8988T (cell line): ENCODE measurements at regions not wholly inside any gene's neighbourhood (a gene's known extent, or its start where the extent isn't known, plus 50 kb on each side); places are given as distances from the start of the nearest gene placed in this dataset.

Source experiments
- DNase-seq: peaks from one replicate; pipeline ENCODE4 v3.0.0; 2011

DNA sequence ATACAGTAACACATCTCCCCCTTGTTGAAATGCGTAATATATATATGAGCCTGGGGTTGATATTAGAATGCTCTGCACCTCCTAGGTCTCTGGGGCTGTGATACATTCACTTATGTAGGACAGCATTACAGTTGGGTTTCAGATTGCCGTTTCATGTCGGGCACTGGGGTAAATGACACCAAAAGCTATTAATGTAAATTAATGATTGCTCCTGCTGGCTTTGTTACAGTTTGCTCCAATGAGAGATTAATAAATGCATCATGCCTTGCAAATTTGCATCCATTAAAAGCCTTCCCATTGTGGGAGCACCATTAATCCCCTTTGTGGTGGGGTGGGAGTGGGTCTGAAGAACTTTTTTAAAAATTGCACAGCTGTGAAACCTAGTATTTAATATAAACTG is 584.4 kb upstream of the EEF2KMT start:
- no peak for DNase-seq

DNA sequence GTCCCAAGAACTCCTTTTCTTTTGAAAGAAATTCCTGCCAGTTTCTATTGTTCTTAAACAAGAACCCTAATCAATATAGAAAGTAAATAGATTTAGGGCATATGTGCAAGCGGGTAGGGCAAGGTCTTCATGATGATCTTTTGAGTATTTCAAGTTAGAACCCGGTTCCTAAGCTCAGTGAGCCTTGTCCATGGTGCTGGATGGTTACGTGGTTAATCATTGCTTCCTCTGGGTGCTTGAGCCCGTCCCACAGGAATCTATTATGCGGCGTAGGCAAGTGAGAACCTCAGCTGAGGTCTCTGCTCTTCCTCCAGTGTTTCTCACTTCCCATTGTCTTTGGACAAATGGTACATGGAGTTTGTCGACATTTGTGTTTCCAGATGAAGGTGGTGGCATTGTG is 580.8 kb upstream of the EEF2KMT start:
- DNase-seq: no peak

DNA sequence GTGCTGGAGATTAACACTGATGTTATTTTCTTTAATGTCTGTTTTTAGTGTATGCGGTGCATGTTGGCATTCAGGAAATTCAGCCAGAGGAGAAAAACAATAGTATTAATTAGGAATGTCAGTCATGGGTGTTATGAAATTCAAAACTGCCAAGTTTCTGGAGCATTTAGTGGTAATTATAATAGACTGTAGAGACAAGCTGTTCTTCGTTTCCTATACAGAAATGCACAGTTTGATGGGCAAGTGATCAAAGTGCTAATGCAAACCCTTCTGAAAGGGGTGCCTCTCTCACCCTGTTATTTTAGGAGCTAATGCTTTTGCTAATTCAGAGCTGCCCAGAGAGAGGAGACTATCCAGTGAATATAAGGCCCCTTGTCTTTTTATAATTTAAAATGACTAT is 573.8 kb upstream of the EEF2KMT start:
- no peak for DNase-seq

DNA sequence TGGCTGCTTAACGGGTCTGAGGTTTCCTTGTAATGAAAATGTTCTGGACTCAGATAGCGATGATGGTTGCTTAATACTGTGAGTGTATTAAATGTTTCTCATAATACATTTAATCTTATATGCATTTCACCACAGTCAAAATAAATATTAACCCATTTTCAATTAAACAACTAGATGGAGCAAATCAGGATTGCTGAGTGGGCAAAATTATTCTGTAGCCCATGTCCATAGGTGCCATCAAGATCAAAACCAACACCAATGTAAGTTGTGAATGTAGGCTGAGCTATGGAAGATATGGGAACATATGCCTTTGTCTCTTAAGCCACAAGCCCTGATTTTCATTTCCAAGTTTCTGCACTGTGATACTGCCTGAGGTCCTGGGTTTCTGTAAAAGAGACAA is 572.6 kb upstream of the EEF2KMT start:
- DNase-seq: no peak

DNA sequence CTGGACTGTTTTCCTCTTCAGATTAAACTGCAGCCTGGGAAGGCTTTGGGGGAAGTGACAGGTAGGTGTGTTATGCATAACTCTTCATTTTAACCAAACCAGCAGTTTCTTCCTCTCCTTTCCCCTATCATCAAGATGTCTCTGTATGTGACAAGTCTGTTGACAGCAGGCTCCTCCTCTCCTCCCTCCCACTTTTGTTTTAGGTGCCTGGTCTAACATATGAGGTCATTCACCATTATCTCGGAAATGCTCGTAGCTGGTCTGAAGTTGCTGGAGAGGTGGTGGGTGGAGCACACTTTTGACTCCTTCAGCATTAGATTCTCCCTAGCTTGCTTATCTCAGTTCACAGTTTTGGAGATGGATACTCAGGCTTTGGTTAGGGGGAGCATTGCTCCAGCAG is 571.0 kb upstream of the EEF2KMT start:
- DNase-seq: no peak

DNA sequence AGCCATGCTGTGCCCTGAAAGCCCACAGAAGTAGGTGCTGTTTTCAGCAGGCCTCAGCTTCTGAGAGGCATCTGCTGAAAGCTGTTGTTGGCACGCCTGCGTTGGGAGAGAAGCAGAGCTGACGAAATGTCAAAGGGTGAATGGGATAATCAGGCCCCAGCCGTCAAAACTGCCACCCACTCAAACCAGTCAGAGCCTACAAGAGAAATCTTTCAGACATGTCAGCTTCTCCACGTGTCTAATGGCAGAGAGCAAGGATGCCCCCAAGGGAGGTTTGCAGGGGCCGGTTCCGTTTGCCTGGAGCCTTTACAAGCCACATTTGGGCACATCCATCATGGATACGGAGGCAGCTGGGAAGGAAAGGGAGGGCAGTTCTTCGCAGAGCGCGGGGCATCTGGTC is 568.2 kb upstream of the EEF2KMT start:
- no peak for DNase-seq

DNA sequence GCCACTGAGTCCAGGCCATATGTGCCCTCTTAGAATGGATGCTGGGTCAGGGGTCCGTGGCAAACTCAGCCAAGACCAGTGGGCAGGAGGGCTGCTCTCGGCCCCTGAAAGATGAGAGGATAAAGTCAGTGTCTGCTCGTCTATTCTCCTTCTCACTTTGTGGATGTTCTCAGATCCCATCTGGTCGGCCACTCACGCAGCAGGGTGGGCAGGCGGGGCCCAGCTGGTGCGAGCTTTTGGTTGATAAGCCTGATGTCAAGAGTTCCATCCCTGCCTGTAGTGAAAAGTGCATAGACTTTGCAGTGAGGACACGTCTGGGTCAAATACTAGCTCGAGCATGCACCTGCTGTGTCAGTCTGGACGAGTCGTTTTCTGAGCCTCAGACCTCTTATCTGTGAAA is 556.2 kb upstream of the EEF2KMT start:
- no peak for DNase-seq

DNA sequence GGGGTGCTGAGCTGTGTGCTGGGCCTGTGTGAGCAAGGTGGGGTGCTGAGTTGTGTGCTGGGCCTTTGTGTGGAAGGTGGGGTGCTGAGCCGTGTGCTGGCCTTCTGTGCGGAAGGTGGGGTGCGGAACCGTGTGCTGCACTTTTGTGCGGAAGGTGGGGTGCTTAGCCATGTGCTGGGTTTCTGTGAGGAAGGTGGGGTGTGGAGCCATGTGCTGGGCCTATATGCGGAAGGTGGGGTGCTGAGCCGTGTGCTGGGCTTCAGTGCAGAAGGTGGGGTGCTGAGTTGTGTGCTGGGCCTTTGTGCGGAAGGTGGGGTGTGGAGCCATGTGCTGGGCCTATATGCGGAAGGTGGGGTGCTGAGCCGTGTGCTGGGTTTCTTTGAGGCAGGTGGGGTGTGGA is 555.4 kb upstream of the EEF2KMT start:
- DNase-seq: no peak

DNA sequence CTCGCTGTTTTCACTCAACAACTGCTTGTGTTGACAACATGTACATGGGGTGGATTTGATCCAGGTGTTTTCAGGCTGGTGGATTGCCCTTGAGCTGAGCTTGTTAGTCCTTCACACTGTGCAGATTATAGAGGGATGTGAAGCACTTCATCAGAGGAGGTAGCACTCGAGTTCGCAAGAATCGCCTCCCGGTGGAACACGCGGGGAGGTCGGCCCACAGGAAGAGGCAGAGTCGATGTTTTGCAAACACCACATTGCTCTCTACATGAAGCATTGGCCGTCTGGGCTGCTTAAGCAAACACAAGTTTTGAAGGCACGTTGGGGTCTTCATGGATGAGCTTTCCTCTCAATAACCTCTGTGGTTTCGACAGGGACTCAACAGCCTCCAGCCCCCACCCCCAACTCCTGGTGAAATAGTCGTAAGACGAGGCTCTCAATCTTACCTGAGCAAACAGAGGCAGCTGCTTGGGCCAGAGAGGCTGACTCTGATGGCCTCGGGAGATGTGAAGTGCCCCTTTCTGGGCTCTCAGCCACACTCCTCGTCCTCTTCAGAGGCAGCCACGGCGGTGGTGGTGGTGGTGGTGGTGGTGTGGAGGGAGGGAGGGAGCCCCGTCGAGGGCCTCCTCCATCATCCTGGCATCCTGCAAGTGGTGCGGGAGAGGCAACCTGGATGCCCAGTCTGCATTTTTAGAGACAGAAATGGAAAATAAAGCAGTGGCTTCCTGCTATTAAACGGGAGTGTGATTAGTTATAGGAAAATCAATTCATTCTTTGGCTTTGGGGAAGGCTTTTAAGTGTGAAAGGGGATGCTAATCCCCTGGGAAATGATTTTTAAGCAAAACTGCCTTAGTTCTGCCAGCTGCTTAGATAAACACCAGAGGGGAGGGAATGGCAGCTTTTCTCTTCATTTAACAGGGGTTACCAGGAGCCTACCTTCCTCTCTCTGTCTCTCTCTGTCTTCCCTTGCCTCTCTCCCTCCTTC is 552.5 kb upstream of the EEF2KMT start:
- no peak for DNase-seq

DNA sequence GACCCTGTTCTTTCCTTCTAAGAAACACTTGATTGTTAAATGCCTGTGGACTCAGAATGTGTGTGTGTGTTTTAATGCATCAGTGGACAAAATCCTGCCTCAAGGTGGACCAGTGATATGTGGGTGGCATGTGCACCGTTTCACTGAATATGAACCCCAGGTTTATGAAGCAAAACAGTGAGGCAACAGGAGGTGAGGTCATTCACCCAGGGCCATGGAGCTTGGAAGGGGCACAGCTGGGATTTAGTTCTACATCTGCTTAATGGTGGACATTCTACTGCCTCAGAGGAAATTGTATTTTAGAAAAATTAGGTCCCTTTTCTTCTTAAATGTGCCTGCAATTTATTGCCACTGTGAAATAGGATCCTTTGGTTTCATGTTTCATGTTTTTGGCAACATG is 549.5 kb upstream of the EEF2KMT start:
- no peak for DNase-seq

DNA sequence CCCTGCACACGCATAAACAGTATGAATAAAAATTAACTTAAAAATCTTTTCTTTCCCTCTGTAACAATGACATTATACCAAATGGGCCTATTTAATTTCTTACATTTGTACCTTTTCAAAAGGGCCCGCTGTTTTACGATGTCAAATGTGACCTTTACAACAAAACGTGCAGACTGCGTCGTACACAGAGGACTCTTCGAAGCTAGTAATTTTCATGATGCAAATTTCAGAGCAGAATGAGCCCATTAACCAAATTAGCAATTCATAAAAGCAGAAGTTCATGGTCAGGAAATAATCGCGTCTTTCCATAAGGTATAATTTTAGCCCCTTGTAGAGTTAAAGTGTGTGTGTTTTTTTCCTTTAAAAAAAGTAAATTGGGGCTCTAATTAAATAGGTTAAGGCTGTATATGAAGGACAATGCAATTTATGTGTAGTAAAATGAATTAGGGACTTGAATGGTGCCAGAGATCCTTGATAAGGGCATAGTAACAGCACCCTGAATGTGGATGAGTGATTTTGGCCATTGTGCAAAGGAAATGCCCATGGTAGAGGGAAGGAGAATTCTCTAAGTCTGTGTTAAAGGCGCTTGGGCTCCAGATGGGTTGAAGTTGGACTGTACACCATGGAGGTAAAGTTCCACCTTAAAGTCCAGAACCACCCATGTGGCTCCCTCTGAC is 546.4 kb upstream of the EEF2KMT start:
- no peak for DNase-seq

DNA sequence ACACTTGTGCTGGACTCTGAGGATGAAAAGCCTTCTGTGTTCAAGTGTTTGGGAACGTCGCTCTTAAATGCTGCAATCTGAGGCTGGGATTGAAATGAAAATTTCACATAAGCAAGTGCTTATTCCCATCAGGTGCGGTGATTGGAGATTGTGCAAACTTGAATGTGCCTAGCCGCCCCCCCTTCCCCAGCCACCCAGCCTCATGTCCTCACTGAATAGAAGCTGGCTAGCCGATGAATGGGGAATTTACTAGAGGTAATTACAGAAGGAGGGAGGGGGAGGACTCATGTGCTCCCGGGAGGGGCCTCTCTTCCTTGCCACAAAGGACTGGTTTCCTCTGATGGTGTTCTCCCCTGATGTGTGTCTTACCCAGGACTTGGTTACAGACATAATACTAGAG is 544.8 kb upstream of the EEF2KMT start:
- no peak for DNase-seq

DNA sequence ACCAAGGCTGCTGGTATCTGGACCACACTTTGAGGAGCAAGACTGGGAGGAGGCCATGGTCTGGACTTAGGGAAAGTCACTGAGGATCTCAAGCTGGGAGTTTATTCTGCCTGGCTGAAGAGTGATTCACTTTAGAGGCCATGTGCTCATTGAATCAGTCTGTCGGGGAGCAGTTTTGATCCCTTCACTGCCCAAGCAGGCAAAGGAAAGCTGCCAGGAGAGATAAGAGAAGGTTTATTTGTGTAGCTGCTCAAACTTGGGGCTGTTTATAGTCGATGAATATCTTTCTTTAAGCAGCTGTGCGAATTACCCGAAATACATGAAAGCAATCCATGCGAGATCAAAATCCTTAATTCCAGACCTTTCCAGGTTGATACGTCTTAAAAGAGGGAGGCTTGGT is 544.4 kb upstream of the EEF2KMT start:
- no peak for DNase-seq

DNA sequence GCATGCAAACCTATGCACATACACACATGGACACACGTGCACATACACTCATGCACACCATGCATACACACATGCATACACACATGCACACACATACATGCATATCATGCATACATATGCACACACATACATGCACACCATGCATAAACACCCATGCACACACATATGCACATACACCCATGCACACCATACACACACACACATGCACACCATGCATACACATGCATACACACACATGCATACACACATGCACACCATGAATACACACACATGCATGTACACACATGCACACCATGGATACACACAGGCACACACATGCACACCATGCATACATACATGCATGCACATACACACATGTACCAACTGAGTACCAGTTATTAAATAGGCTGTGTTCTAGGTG is 543.3 kb upstream of the EEF2KMT start:
- no peak for DNase-seq

DNA sequence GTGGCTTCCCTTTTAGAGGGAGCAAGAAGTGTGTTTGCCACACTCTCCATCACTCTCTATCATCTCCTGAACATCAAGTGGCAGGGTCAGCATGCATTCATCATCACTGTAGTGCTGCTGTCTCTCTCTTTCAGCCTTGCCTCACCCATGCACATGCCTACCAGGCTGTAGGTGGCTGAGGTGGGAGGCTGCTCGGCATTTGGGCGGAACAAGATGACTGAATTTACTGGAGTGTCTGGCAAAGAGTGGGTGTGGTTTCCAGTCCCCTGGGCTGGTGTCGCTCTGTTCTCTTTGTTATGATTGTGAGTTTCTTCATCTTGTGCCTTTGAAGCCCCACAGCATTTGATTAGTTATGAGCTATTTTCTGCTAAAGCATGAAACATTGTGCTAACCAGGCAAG is 541.9 kb upstream of the EEF2KMT start:
- DNase-seq: no peak

DNA sequence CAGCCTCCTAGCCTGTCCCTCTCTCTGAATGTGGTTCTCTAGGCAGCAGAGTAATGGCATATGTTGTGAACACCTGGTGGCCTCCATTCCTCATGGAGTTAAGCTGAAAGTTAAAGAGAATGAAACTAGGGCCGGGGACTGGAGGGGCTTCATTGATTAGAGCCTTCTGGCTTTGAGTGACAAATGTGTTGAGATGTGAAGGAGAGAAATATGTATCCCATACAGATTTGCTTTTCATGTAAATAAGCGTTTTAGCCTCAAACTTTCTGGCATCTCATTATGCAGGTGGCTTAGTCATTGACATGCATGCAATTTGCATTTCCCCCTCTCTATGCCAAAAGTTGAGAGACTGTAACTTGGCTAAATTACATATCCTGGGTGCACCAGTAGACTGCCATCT is 537.7 kb upstream of the EEF2KMT start:
- no peak for DNase-seq

DNA sequence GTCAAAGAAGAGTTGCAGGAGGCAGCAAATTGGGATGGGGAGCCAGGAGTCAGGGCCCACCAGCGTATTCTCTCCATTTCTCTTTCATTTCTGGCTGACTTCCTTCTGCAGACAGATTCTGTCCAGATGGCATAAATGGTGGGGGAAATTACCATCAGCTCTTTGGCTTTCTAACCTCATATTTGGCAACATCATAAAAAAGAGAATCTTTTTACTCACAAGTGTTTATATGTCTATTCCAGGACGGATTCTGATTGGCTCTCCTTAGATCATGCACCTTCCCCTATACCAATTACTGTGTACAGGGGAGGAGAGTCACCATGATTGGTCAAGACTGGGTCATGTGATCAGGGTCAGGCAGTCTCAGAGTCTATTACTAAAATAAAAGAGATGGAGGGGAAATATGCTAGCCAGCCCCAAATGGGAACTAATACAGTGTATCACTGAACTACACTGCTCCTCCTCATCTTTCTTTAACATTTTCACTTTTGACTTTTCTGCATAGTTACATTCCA is 537.1 kb upstream of the EEF2KMT start:
- no peak for DNase-seq

DNA sequence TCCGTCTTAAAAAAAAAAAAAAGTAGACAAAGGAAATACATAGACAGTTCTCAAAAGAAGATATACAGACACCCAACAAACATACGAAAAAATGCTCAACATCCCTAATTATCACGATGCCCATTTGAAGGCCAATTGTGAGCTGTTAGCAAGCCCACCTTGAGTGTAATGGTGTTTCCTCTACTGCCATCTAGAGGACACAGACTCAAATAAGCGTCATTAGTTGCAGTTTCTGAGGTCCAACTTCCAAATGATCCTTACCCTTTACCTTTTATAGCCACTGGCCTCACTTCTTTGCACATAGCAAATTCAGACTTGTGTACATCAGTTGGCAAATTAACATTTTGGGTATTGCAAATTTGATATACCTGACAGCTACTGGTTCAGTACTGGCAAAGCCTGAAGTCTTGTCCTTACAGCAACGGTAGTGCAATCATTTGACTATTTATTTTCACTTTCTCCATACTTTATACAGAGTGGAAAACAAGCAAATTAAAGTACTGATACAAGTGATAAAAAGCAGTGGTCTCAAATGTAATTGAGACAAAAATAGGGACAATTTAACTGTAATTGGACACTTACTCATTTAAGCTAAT is 536.3 kb upstream of the EEF2KMT start:
- no peak for DNase-seq

DNA sequence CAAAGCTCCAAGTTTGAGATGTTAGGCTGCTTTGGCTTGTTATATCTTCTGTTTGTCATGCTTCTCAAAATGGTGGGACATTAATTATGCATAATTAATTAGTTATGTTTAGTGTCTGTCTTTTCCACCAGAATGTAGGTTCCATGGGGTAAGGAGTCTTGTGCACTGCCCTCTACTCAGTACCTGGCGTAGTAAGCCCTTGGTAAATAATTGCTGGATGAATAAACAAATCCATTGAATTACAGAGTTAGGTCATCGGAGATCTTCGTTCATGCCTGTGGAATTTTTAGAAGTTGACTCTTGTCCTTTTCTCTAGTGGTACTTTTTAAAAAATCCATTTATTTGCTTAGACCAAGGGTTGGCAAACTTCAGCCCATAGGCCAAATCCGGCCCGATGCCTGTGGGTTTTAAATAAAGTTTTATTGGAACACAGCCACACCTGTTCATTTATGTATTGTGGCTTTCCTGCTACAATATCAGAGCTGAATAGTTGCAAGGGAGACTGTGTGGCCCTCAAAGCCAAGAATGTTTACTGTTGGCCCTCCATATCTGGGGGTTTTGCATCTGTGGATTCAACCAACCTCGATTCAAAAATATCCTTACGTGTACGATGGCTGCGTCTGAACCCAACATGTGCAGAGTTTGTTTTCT is 524.8 kb upstream of the EEF2KMT start:
- DNase-seq: no peak

DNA sequence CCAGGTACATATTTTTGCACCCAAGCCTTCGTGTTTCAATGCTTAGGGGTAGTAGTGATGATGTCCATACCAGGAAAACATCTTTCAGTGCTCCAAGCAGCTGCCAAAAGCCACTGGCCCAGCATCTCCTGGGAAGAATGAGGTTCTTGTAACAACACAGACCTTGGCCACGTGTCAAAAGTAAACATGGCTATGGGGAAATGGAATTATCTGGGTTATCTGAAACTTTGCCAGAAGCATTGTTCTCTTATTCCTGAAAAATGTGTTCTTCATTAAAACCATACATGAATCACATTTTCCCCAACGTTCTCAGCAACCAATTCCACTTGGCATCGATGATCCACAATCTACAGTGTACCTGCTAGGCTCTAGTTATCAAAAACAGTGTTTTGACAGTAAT is 524.2 kb upstream of the EEF2KMT start:
- no peak for DNase-seq

DNA sequence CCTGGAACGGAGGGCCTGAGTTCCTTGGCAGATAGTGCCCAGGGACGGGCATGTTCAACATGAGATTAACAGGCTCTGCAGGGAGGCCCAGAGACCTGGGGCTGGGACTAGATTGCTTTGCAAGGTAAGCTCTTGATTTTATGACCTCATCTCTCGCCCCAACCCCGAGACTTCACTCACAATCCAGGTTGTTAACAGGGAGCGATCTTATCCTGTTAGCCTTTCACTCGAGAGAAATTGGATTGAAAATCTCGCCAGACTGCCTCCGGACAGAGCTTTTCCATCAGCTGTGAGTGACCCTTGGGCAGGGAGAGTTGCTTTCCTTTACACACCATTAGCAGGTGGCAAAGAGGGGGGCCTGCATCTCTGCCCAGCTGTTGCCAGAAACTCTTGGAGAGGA is 521.7 kb upstream of the EEF2KMT start:
- no peak for DNase-seq

DNA sequence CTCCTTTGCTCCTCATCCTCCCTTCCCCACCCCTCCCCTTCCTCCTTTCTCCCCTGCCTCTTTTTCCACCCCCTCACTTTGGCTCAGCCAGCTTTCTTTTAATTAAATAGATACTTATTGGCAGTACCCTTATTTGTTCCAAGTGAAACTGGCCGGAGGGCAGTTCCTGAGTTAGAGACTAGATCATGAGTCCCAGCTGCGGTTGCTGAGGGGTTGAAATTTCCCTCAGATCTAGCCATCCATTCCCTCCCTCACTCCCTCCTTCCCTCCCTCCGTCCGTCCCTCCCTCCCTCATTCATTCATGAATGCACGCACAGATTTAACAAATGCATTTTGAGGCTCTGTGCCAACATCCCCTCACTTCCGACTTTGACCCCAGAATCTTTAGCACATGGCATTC is 519.2 kb upstream of the EEF2KMT start:
- no peak for DNase-seq
